ENCODE measurements at regions not wholly inside any gene's neighbourhood (a gene's known extent, or its start where the extent isn't known, plus 50 kb on each side); places are given as distances from the start of the nearest gene placed in this dataset.
"Not testable (repeated sequence)": the region's sequence is repeated elsewhere in the genome, so short reads cannot be mapped to it uniquely, and the experiment has no call there.

DNA sequence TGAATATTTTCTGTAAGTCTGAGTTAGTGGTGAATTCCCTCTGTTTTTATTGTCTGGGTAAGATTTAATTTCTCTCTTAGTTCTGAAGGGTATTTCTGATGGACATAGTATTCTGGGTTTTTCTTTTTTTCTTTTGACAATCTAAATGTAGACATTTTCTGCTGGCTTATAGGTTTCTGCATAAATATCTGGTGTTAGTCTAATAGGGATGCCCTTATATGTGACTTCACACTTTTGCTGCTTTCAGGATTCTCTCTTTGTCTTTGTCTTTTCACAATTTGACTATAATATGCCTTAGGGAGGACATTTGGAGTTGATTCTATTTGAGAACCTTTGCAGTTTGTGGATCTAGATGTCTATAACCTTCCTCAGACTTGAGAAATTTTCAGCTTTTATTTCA lies 667.2 kb downstream of the EPHA7 start:
- in situ Hi-C loops (cut with HindIII; ENCODE audit: low sequenced_read_pairs) = no loop called here

DNA sequence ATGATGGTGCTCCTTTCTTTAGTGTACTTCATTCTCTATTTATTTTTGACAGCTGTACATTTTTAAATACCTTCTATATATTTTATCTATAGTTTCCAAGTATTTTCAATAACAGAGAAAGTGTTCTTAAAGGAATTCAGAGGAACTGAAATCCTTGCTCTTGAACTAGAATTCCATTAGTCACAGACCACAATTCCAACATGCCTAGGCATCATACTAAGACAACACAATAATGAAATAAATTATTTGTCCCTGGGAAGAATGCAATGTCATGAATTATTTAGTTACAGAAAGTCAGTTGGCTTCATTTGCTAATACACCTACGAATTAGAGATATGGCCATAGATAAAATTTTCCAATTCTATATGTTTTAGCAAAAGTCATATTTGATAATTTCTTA lies 671.2 kb downstream of the EPHA7 start:
- in situ Hi-C loops (cut with HindIII; ENCODE audit: low sequenced_read_pairs) = no loop called here

DNA sequence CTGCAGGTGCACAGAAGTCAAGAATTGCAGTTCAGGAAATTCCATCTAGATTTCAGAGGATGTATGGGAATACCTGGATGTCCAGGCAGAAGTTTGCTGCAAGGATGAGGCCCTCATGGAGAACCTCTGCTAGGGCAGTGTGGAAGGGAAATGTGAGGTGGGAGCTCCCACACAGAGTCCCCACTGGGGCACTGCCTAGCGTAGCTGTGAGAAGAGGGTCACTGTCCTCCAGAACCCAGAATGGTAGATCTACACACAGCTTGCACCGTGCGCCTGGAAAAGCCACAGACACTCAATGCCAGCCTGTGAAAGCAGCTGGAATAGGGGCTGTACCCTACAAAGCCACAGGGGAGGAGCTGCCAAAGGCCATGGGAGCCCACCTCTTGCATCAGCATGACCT lies 681.4 kb downstream of the EPHA7 start:
- in situ Hi-C loops (cut with HindIII; ENCODE audit: low sequenced_read_pairs) = no loop called here

DNA sequence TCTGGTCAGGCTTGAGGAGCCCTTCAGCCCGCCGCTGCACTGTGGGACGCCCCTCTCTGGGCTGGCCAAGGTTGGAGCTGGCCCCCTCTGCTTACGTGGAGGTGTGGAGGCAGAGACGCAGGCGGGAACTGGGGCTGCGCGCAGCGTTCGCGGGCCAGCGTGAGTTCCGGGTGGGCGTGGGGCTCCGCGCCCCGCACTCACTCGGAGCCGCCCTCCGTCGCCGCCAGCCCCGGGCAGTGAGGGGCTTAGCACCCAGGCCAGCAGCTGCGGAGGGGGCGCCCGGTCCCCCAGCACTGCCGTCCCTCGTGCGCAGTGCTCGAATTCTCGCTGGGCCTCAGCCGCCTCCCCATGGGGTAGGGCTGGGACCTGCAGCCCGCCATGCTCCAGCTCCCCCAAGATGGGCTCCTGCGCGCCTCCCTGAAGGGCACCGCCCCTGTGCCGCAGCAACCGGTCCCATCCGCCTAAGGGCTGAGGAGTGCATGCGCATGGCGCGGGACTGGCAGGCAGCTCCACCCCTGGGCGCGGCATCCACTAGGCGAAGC lies 695.9 kb downstream of the EPHA7 start:
- in situ Hi-C loops (cut with HindIII; ENCODE audit: low sequenced_read_pairs) = no loop called here

DNA sequence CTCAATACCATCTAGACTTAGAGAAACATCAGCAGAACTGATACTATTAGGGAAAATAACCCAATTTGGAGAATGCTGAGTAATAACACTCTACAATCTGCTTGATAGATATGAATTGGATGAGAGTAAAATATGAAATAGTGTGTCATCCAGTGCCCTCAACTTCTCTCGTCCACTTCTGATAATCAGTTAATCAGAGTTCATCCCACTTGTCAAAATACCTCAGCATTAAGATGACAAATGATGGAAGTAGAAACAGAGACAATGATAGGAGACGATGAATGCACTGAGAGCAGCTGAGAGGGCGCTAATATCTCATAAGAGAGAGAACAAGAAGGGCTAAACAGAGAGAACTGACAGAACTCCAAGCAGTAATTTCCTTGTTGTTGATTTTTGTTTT lies 699.6 kb downstream of the EPHA7 start:
- in situ Hi-C loops (cut with HindIII; ENCODE audit: low sequenced_read_pairs) = no loop called here

DNA sequence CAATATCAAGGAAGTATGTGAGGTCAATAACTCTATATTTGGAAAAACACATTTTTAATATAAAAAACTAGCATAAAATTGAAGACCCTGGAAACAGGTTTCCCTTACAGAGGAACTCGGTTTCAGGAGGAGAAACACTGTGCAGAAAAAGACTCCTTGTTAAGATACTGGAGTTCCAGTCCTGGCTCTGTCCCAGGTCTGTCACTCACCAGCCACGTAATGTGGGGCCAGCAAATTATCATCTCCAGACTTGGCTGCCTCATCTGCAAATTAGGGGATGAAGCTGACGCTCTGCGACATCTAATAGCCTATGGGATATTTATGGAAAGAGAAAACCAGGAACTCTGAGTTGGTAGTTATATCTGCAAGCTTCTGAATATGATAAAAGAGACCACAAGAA lies 702.7 kb downstream of the EPHA7 start:
- in situ Hi-C loops (cut with HindIII; ENCODE audit: low sequenced_read_pairs) = no loop called here

DNA sequence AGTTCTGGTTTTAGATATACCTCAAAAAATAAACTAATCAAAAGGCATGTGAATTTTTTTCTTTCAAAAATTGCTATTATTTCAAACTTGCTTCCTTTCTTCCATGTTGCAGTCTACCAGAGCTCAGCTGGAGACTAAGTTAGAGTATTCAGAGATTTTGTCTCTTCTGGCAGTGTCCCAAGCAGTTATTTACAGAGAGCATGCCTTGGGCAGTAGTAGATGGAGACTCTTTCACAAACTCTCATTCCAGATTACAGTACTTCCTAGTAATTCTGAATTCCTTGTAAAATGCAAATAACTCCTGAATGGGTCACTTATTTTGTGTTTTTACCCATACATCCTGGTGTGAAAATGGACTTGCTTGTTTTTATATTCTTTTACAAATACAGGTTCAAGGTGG lies 703.4 kb downstream of the EPHA7 start:
- in situ Hi-C loops (cut with HindIII; ENCODE audit: low sequenced_read_pairs) = no loop called here

DNA sequence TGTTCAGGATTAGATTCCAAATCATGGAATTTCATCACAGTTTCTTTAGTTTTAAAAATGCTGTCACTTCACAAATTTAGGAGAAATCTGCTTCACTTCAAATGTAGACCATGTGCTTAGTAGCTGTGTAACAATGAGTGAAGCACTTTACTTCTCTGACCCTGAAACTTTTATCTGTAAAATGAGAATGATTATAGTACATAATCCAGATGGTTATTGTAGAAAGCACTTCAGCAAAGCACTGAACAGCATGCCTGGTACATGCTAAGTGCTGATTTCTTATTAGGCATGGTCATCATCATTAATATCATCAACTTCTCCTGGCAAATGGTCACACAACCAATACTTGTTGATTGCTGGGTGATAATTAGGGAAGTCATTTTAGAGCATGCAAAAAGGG lies 705.0 kb downstream of the EPHA7 start:
- in situ Hi-C loops (cut with HindIII; ENCODE audit: low sequenced_read_pairs) = no loop called here

DNA sequence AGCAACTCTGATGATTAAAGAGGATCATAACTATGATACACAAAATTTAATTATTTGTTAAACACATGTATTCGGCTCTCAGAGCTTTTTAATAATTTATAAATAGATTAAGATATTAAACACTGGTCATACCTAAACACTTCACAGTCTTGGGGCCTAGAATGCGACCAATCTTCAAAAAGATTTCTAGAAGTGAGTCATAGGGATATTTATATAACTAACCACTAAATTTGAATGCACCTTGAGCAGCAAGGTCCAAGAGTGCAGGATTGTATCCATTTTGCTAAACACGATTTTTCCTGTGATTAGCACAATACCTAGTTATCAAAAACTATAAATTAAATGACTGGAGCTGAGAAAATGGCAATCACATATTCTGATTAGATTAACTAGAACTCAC lies 709.3 kb downstream of the EPHA7 start:
- in situ Hi-C loops (cut with HindIII; ENCODE audit: low sequenced_read_pairs) = no loop called here

DNA sequence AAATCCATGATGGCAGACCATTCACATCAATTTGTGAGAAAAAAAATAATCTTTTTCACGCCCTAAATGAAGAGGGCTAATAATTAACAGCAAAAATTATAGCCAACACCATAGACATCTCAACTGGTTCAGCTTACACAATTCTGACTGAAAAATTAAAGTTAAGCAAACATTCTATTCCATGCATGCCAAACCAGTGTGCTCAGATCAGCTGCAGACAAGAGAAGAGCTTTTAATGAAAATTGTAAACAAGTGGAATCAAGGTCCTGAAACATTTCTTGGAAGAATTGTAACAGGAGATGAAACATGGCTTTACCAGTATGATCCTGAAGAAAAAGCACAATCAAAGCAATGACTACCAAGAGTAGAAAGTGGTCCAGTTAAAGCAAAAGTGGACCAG lies 710.4 kb downstream of the EPHA7 start:
- in situ Hi-C loops (cut with HindIII; ENCODE audit: low sequenced_read_pairs) = no loop called here

DNA sequence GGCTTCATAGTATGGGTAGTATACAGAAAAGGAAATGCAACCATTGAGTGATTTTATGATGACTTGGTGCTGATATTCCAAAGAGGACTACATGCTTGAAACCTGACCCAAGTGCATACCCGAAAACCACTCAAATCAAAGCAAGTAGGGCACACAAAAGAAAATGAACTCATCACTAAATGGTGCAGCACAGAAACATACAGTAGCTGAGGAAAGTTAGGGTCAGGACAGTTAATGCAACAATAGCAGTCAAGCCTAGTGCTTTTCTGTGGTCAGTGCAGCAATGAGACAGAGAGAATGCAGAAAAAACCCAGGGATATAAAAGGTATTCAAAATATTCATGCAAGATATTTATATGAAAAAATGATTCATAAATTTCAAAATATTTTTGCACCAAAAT lies 711.1 kb downstream of the EPHA7 start:
- in situ Hi-C loops (cut with HindIII; ENCODE audit: low sequenced_read_pairs) = no loop called here

DNA sequence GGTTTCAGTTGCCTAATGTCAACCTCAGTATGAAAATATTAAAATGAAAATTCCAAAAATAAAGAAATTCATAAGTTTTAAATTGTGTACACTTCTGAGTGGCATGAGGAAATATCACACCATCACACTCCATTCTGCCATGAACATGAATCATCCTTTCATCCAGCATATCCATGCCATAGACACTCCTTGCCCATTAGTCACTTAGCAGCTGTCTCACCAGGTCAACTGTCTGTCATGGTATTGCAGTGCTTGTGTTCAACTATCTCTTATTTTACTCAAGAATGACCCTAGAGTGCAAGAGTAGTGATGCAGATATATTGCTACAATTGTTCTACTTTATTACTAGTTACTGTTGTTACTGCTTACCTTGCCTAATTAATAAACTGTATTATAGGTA lies 712.4 kb downstream of the EPHA7 start:
- in situ Hi-C loops (cut with HindIII; ENCODE audit: low sequenced_read_pairs) = no loop called here

DNA sequence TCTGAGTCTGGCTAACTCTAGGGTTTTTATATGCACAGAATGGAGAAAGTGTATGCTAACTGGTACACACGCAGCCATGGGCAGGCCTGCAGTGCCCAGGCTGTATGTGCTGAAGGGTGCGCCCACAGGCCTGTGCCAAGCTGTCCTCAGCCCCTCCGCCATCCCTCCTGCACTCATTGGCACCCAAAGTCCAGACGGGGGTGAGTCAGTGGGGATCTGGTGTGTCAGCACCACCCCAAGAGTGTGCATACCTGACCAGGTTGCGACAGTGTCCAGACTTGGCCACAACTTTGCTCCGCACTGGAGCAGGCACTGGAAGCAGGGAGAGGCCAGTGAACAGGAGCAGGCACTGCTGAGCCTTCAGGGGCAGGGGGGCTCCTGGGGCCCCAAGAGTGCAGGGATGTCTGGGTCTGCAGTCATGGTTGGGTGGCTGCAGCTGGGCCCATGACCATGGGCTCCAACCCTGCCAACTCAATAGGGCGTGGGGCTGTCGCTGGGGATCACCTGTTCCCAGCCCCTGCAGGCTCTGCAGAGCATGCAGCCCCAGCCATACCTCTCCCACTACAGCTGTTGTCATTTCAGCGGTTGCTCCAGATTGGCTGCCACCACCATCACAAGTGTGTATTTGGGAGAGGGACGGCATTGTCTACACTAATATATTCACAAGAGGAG lies 717.8 kb downstream of the EPHA7 start:
- in situ Hi-C loops (cut with HindIII; ENCODE audit: low sequenced_read_pairs) = no loop called here

DNA sequence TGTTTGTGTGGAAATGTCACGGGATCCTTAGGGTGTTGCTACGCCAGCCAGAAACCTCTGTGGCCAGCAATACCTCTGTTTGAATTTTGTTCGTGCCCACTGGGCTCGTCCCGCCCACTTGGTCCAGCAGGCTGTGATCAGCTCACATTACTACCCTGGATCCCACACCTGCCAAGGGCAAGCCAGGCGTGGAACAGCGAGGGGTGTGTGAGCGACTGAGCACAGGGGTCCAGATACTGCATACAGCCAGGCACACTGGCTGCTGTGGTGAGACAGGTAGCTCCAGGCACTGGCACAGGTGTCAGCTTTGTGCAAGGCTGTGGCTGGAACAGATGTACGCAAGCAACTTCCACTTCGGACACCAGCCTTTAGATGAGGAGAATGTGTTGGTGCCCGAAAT lies 718.9 kb downstream of the EPHA7 start:
- in situ Hi-C loops (cut with HindIII; ENCODE audit: low sequenced_read_pairs) = no loop called here

DNA sequence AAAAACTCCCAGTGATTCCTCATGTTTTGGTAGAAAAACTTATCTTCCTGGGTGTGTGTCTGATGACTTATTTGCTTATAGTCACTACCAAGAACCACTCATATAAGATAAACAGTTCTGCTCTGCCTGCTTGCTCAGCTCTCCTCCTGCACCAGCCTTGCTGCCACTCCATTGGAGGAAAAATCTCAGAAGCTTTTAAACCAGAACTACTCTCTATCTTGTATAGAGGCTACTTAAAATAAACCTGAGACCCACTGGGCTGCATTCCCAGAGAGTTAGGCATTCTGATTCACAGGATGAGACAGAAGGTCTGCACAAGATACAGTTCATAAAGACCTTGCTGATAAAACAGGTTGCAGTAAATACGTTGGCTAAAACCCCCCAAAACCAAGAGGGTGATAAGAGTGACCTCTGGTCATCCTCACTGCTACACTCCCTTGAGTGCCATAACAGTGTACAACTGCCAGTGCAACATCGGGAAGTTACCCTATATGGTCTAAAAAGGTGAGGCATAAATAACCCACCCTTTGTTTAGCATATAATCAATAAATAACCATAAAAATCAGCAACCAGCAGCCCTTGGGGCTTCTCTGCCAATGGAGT lies 728.3 kb downstream of the EPHA7 start:
- in situ Hi-C loops (cut with HindIII; ENCODE audit: low sequenced_read_pairs) = no loop called here

DNA sequence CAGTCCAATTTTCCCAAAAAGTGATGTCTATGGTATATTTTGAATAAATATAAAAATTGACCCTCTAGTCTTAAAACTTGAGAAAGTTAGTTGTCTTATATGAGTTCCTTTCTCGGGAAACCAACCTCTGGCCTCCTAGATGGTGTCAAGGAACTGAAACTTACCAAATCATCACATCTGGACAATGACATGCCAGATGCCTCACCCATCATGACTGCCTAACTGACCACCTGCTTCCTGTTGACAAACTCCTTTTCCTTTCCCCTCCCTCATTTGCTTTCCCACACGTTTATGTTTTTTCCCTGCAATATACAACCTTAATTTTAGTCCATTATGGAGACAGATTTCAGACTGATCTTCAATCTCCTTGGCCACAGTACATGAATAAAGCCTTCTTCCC lies 731.0 kb downstream of the EPHA7 start:
- in situ Hi-C loops (cut with HindIII; ENCODE audit: low sequenced_read_pairs) = no loop called here

DNA sequence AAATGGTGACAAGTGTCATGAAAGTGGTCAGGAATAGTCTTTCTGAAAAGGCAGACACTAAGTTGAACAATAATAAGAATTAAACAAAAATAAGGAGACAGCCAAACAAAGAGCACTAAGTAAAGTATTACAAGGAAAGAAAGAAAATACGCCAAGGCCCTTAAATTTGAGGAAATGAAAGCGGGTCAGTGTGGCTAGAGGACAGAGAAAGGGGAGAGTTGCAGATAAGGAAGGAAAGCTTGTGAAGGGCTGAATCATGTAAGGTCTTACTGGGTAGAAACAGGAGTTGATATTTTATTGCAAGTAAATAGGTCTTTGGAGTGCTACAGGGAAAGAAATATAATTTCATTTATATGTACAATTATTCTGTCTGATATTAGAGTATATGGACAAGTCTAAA lies 732.1 kb downstream of the EPHA7 start:
- in situ Hi-C loops (cut with HindIII; ENCODE audit: low sequenced_read_pairs) = no loop called here

DNA sequence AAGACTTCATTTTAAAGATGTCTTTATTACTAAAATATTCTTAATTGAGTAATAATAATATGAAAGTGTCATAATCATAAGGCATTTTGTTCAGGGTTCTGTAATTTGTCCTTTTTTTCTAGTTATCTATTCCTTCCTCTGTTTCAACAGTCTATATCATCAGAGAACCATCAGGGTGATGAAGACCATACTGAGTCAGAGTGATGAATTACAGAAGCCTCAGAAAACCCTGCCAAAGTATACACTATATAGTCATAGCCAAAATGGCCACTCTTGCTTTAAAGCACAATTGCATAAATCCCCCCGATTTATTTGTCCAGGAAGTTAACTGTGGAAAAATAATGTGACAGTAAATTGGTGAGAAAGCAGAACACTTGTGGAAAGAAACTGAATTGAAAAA lies 735.0 kb downstream of the EPHA7 start:
- in situ Hi-C loops (cut with HindIII; ENCODE audit: low sequenced_read_pairs) = no loop called here

DNA sequence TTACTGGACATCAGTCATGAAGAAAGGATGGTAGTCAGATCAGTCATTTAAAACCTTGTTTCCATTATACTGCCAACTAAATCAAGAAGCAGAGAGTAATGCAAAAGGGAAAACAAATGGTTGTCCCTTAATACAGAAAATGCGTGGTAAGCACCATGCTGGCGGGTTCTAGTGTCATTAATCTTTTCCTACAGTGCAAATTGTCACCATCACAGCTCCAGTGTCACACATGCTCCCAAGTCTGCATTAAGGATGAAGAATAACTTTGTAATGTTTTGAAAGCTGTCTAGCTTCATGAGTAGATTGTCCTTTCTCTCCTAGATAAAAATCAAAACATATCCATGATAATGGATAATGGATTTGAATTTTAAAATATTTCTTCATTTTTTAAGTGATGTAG lies 735.6 kb downstream of the EPHA7 start:
- in situ Hi-C loops (cut with HindIII; ENCODE audit: low sequenced_read_pairs) = no loop called here

DNA sequence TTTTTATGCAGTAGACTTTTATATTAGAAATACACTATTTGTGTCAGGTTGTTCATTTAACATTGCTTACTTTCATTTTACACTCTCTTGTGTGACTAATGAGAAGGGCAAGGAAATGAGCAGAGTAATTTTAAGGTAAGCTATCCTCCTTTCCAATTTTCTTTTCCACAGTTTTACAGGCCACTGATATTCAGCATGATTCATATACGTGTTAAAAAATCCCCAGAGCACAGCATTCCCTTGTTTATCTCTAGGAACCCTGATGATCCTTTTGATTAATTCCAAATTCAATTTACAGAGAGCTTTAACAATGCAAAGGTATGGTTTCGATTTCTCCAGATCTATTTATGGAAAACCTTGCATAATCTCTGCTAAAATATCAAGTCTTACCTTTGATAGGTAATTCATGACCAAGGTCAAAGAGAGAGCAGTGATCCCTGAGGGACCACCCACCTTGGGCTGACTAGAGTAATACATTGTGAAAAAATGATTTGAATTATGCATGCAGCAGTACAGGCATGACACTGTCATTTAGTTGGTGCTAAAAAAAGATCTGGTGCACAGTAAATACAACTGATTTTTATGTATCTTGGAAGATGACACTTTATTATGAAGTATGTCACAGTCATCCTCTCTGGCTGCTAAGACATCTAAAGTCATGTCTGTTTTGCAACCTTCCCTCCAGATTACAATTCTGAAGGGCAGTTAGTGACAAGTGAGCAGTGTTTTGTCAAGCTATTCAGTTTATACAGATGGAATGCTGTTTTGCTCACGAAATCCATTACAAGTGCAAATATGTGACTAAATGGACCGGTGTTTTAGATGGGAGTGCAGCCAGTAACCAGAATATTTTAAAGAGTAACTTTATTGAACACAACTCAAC lies 736.6 kb downstream of the EPHA7 start:
- in situ Hi-C loops (cut with HindIII; ENCODE audit: low sequenced_read_pairs) = no loop called here

DNA sequence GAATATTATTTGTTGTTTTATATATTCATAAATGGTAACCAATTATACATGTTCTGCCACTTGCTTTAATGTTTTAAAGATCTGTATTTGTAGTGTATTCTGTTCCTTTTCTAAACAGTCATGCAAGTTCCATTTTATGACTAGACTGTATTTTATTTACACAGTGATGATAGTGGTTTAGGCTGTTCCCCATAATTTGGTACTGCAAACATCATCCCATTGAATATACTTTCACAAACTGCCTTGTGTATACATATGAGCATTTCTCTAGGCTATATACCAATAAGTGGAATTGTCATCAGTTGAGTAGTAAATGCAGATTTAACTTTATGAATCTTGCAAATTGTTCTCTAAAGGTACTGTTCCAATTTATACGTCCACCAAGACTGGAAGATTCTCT lies 738.0 kb downstream of the EPHA7 start:
- in situ Hi-C loops (cut with HindIII; ENCODE audit: low sequenced_read_pairs) = no loop called here

DNA sequence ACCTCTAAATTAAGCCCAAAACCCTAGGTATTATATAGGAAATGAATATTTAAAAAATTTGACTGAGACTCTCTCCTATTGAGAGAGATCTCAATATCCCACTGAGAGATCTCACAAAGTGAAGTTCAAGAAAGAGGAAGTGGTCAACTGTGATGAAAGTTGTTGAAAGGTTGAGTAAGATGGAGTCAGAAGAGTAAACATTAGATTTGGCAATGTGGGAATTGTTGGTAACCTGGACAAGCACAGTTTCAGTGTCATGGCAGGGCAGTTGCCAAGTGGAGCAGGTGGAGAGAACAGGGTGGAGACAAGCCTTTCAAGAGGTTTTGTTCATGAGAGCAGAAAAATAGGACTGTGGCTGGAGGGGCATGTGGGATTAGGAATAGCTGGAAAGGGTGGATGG lies 747.9 kb downstream of the EPHA7 start:
- in situ Hi-C loops (cut with HindIII; ENCODE audit: low sequenced_read_pairs) = not testable (repeated sequence)
